BE2C (cell line): ENCODE measurements at regions not wholly inside any gene's neighbourhood (a gene's known extent, or its start where the extent isn't known, plus 50 kb on each side); places are given as distances from the start of the nearest gene placed in this dataset.
"Not testable (repeated sequence)": the region's sequence is repeated elsewhere in the genome, so short reads cannot be mapped to it uniquely, and the experiment has no call there.

Experiments used
- DNase-seq: peaks from one replicate; pipeline ENCODE4 v3.0.0-alpha.2; 2020
- H3K27me3 ChIP-seq: fragments of 250-450 bp; sonication (Bioruptor Pico); 2 replicates; pipeline ENCODE4 v1.5.1; 2020; ENCODE audit warnings: mild to moderate bottlenecking
- H3K36me3 ChIP-seq: fragments of 250-450 bp; sonication (Bioruptor Pico); 2 replicates; pipeline ENCODE4 v1.5.1; 2020; ENCODE audit warnings: mild to moderate bottlenecking
- H3K4me1 ChIP-seq: fragments of 250-450 bp; sonication (Bioruptor Pico); 2 replicates; pipeline ENCODE4 v1.5.1; 2020
- H3K4me3 ChIP-seq: 2 replicates; pipeline ENCODE4 v1.5.1; 2011; ENCODE audit warnings: low read depth, low read length
- H3K9me3 ChIP-seq: fragments of 250-450 bp; sonication (Bioruptor Pico); 2 replicates; pipeline ENCODE4 v1.5.1; 2020
- CTCF ChIP-seq: IDR thresholded peaks from 2 replicates; pipeline ENCODE4 v1.5.1; 2012; ENCODE audit warnings: mild to moderate bottlenecking, low read depth, low read length

DNA sequence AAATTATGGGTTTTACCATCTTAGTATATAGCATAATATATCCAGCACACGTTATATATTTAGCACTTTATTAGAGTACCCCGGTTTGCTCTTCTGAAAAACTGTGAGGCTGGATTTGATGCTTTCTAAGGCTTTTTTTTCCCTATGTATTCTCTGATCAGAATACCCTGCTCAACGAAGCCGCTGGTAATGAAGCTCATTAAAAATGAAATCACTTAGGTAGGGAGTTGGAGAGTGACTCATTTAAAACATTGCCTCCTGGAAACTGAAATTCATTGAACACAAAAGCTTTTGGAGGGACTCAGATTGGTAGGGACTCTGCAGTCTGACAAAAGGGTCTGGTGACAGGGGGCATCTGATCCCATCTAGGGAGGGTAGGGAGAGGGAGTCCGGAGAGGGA, 365.4 kb upstream of the MEX3C start:
- Histone ChIP-seq H3K27me3 (no peaks in the 10 kb centered on the region), H3K4me3 (no peak overlapping the region), H3K9me3 (no peaks in the 10 kb centered on the region), H3K4me1 (no peaks in the 10 kb centered on the region), H3K36me3 (no peaks in the 10 kb centered on the region)
- DNase-seq: no peak
- no peak for TF ChIP-seq CTCF

- H3K9me3 ChIP-seq: no peaks in the 10 kb centered on the region
- H3K36me3 ChIP-seq: no peaks in the 10 kb centered on the region
- no peaks in the 10 kb centered on the region for H3K27me3 ChIP-seq
- no peak overlapping the region for H3K4me3 ChIP-seq
- TF ChIP-seq CTCF: no peak
- H3K4me1 ChIP-seq: no peaks in the 10 kb centered on the region
- DNase-seq: no peak
These were observed 365.9 kb upstream of the MEX3C start for GRCh38 chr18:51563396-51563795.

DNA sequence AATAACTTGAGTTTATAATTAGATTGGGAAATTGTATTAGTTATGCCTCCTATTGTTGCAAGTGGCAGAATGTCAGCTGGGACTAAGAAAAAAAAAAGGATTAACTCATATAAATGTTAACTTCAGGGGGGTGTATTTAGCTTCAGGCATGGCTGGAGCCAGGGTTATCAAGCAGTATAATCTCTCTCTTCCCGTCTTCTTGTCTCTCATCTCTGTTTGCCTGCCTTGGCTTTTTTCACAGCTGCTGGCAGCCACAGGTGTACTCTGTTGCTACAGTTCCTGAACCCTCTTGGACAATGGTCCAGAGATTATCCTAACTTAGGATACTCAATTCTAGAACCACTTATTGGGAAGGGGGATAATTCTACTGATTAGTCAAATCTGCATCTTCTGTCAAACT, 370.7 kb upstream of the MEX3C start:
- TF ChIP-seq CTCF: no peak
- no peaks in the 10 kb centered on the region for H3K9me3 ChIP-seq
- no peak overlapping the region for H3K4me3 ChIP-seq
- no peaks in the 10 kb centered on the region for H3K36me3 ChIP-seq
- H3K27me3 ChIP-seq: no peaks in the 10 kb centered on the region
- no peak for DNase-seq
- H3K4me1 ChIP-seq: no peaks in the 10 kb centered on the region

DNA sequence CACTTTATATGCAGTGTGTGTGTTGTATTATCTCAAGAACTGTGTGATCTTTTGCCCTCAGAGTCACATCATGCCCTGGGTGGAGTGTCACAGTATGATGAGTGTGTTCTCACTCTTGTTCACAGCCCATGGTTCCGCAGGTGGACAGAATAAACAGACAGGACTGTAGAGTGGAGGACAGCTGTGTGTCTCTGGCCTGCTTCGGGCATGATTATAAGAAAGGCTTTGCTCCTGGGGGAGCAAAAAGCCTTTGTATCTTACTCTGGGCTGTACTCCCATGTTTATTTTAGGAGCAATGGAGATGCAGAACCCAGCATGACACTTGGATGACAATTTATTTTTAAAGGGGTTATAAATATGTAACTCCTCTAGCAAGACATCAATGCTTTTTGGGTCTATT, 371.7 kb upstream of the MEX3C start:
- Histone ChIP-seq H3K9me3 (no peaks in the 10 kb centered on the region), H3K4me3 (no peak overlapping the region), H3K4me1 (no peaks in the 10 kb centered on the region), H3K27me3 (no peaks in the 10 kb centered on the region), H3K36me3 (no peaks in the 10 kb centered on the region)
- no peak for TF ChIP-seq CTCF
- no peak for DNase-seq

DNA sequence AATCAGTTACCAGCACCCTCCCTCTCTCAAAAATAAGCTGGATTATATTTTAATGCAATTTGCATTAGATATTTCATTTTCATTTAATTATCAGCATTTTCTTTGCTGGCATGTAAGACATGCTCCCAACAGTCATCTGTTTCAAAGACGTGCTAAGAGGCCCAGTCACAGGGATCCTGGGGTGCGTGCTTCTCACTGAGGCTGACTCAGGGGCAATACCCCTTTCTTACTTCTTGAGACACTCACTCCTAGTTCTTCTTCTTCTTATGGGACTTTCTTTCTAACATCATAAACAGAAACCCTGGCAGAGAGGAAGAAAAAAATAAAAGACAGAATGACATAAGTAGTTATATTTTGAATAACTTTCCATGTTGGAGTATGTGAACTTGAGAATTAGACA, 372.1 kb upstream of the MEX3C start:
- Histone ChIP-seq H3K4me3 (no peak overlapping the region), H3K36me3 (no peaks in the 10 kb centered on the region), H3K9me3 (no peaks in the 10 kb centered on the region), H3K4me1 (no peaks in the 10 kb centered on the region), H3K27me3 (no peaks in the 10 kb centered on the region)
- no peak for TF ChIP-seq CTCF
- no peak for DNase-seq

GRCh38 chr18:51570071-51570470, 372.6 kb upstream of the MEX3C start:
- H3K9me3 ChIP-seq, H3K27me3 ChIP-seq, H3K4me1 ChIP-seq, H3K4me3 ChIP-seq, DNase-seq, H3K36me3 ChIP-seq: not testable (repeated sequence)

DNA sequence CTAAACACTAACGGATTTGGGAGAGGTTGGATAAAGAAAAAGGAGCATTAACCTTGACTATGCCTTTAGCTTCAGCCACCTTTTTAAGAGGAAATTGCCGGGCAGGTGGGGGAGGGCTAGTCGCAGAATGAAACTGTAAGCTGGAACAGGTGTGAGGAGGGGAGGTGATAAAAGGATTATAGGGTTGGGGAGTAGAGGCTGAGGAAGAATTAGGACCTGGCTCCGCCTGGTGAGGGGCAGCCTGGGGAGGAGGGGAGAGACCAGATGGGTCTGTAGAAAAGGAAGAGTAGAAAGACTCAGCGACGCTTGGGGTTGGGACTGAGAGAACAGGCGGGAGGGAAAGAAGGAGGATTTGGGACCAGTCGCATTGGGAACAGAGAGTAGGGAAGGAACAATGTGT, 376.4 kb upstream of the MEX3C start:
- not testable (repeated sequence) for DNase-seq, H3K9me3 ChIP-seq, H3K36me3 ChIP-seq, H3K27me3 ChIP-seq, H3K4me3 ChIP-seq, H3K4me1 ChIP-seq
